HL-60 (cell line): ENCODE measurements at regions not wholly inside any gene's neighbourhood (a gene's known extent, or its start where the extent isn't known, plus 50 kb on each side); places are given as distances from the start of the nearest gene placed in this dataset.

Experiments used
- DNase-seq, 2 experiments: peaks; one replicate each; pipeline ENCODE4 v3.0.0-alpha.2; 2010 to 2020; ENCODE audit warnings: low read depth in 1 of 2, low spot score in 1 of 2
- H3K27ac ChIP-seq: fragments of 250-450 bp; sonication (Bioruptor Pico); replicated peaks from 2 replicates; pipeline ENCODE4 v1.5.1; 2020; ENCODE audit warnings: mild to moderate bottlenecking, moderate library complexity
- H3K27me3 ChIP-seq: fragments of 250-450 bp; sonication (Bioruptor Pico); 2 replicates; pipeline ENCODE4 v1.5.1; 2021; ENCODE audit warnings: mild to moderate bottlenecking, moderate library complexity; ENCODE audit not compliant: insufficient read depth, poor library complexity, severe bottlenecking
- H3K4me3 ChIP-seq: replicated peaks from 2 replicates; pipeline ENCODE4 v1.5.1; 2011; ENCODE audit warnings: mild to moderate bottlenecking, control low read depth, low read length; ENCODE audit not compliant: insufficient read depth
- GABPA ChIP-seq: IDR thresholded peaks from 2 replicates; pipeline ENCODE4 v1.6.1; 2012; ENCODE audit warnings: low read depth
- POLR2AphosphoS5 ChIP-seq: IDR thresholded peaks from 2 replicates; pipeline ENCODE4 v1.6.1; 2012; ENCODE audit warnings: low read depth
- SPI1 ChIP-seq: IDR thresholded peaks from 2 replicates; pipeline ENCODE4 v1.6.1; 2012; ENCODE audit warnings: low read depth, mild to moderate bottlenecking, borderline replicate concordance
- TF ChIP-seq, protein P1 (sequence below): IDR thresholded peaks from 2 replicates; pipeline ENCODE4 v1.6.1; 2012; ENCODE audit warnings: low read depth; ENCODE audit not compliant: insufficient replicate concordance
- TF ChIP-seq, protein P2 (sequence below): IDR thresholded peaks from one replicate; pipeline ENCODE4 v1.5.1; 2011; ENCODE audit warnings: low read length, control low read depth, inconsistent platforms; ENCODE audit not compliant: insufficient read depth

DNA sequence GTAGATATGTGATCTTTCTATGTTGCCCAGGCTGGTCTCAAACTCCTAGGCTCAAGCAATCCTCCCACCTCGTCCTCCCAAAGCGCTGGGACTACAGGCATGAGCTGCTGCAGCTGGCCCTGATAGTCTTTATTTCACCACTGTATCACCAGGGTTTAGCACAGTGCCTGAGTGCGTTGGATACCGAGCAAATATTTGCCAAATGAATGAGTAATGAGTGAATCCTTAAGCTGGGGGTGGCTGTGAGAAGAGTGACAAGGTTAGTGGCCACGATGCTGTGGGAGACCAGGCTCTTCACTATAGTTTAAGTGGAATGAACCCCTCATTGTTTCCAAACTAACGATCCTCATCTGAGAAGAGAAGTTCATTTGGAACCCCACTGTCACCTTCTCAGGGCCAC is 60.8 kb upstream of the FAM136A start:
- DNase-seq, result no peak
- TF ChIP-seq SPI1 (no peak), POLR2AphosphoS5 (no peak), GABPA (no peak)
- TF ChIP-seq, protein P1, sequence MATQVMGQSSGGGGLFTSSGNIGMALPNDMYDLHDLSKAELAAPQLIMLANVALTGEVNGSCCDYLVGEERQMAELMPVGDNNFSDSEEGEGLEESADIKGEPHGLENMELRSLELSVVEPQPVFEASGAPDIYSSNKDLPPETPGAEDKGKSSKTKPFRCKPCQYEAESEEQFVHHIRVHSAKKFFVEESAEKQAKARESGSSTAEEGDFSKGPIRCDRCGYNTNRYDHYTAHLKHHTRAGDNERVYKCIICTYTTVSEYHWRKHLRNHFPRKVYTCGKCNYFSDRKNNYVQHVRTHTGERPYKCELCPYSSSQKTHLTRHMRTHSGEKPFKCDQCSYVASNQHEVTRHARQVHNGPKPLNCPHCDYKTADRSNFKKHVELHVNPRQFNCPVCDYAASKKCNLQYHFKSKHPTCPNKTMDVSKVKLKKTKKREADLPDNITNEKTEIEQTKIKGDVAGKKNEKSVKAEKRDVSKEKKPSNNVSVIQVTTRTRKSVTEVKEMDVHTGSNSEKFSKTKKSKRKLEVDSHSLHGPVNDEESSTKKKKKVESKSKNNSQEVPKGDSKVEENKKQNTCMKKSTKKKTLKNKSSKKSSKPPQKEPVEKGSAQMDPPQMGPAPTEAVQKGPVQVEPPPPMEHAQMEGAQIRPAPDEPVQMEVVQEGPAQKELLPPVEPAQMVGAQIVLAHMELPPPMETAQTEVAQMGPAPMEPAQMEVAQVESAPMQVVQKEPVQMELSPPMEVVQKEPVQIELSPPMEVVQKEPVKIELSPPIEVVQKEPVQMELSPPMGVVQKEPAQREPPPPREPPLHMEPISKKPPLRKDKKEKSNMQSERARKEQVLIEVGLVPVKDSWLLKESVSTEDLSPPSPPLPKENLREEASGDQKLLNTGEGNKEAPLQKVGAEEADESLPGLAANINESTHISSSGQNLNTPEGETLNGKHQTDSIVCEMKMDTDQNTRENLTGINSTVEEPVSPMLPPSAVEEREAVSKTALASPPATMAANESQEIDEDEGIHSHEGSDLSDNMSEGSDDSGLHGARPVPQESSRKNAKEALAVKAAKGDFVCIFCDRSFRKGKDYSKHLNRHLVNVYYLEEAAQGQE, result no peak
- TF ChIP-seq, protein P2, sequence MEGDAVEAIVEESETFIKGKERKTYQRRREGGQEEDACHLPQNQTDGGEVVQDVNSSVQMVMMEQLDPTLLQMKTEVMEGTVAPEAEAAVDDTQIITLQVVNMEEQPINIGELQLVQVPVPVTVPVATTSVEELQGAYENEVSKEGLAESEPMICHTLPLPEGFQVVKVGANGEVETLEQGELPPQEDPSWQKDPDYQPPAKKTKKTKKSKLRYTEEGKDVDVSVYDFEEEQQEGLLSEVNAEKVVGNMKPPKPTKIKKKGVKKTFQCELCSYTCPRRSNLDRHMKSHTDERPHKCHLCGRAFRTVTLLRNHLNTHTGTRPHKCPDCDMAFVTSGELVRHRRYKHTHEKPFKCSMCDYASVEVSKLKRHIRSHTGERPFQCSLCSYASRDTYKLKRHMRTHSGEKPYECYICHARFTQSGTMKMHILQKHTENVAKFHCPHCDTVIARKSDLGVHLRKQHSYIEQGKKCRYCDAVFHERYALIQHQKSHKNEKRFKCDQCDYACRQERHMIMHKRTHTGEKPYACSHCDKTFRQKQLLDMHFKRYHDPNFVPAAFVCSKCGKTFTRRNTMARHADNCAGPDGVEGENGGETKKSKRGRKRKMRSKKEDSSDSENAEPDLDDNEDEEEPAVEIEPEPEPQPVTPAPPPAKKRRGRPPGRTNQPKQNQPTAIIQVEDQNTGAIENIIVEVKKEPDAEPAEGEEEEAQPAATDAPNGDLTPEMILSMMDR, result no peak
- no peak overlapping the region for H3K4me3 ChIP-seq

DNA sequence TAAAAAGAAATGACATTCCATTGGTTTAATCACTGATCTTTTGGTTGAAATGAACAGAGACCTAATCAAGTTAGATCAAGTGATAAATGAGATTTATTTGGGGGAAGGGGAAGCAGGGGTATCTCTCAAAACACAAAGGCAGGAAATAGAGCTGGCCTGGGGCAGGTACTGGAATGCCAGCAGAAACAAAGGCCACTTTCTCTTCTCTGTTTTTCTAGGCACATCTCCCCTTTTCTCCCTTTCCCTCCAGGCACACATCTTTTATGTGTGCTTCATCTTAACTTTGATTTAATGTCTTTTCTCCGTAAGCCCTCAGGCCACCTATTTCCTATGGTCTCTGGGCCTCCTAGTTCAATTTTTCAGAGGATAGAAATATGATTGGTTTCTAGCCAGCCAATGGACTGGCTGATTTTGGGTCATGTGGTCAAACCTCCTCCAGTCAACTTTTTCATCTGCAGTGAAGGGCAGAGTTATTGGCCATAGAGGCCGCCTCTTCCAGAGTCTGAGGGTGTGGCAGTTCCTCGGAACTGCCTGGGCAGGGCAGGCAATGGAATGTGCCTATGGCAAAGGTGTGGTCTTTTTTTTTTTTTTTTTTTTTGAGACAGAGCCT is 58.9 kb upstream of the FAM136A start:
- no peak for DNase-seq
- Histone ChIP-seq H3K27ac (no peak overlapping the region), H3K27me3 (no peaks in the 10 kb centered on the region), H3K4me3 (no peak overlapping the region)
- TF ChIP-seq GABPA (no peak), SPI1 (no peak), POLR2AphosphoS5 (no peak)
- TF ChIP-seq, protein P2, result no peak
- TF ChIP-seq, protein P1, result no peak

More for the DNA sequence above, 60.8 kb upstream of the FAM136A start:
- Histone ChIP-seq H3K27me3 (no peaks in the 10 kb centered on the region), H3K27ac (no peak overlapping the region)

DNA sequence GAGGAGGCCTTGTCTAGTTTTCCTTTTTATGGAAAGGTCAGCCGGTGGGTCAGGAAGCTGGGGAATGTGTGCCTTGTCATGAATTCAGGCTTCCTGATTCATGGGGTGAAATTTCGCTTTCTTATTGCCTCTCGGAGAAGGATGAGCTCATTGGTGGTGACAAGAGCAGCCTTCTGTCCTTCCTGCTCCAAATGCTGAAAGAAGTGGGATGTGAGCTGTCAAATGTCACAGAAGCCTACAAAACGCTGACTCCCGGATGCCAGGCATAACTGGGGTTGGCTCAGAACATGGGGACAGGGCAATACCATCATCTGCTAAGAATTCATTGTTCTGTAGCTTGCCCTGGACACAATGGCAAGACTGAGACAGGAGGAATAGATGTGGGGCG is 55.8 kb upstream of the FAM136A start:
- no peak for DNase-seq
- TF ChIP-seq, protein P2, result no peak
- TF ChIP-seq GABPA (no peak), POLR2AphosphoS5 (no peak), SPI1 (no peak)
- TF ChIP-seq, protein P1, result no peak
- H3K27ac ChIP-seq, result no peak overlapping the region
- no peak overlapping the region for H3K4me3 ChIP-seq
- H3K27me3 ChIP-seq, result no peaks in the 10 kb centered on the region
